Mesenchymal stem cell (in vitro differentiated cells and primary cell): ENCODE measurements at regions not wholly inside any gene's neighbourhood (a gene's known extent, or its start where the extent isn't known, plus 50 kb on each side); places are given as distances from the start of the nearest gene placed in this dataset.

Experiments used
- DNase-seq: peaks from one replicate; pipeline ENCODE4 v3.0.0-alpha.2; 2013
- H2AFZ ChIP-seq: one replicate; pipeline ENCODE4 v1.6.1; 2013; ENCODE audit warnings: low read depth, mild to moderate bottlenecking, control low read depth, inconsistent platforms, low read length, moderate library complexity
- H2AK5ac ChIP-seq: 2 replicates; pipeline ENCODE4 v1.6.1; 2013; ENCODE audit warnings: low read length, moderate library complexity, mild to moderate bottlenecking, inconsistent platforms; ENCODE audit not compliant: severe bottlenecking
- H2BK120ac ChIP-seq: one replicate; pipeline ENCODE4 v1.6.1; 2013; ENCODE audit warnings: low read depth, mild to moderate bottlenecking, inconsistent platforms, low read length, moderate library complexity
- H2BK12ac ChIP-seq, 2 experiments: one replicate each; pipeline ENCODE4 v1.6.1; 2013; ENCODE audit warnings: inconsistent platforms in 2 of 2, low read length in 2 of 2, mild to moderate bottlenecking in 2 of 2, moderate library complexity in 2 of 2, control low read depth in 1 of 2
- H2BK15ac ChIP-seq: one replicate; pipeline ENCODE4 v1.6.1; 2013; ENCODE audit warnings: mild to moderate bottlenecking, low read depth, inconsistent platforms; ENCODE audit not compliant: poor library complexity, severe bottlenecking
- H2BK5ac ChIP-seq: 2 replicates; pipeline ENCODE4 v1.6.1; 2013; ENCODE audit warnings: low read depth, mild to moderate bottlenecking, low read length, control low read depth, inconsistent platforms; ENCODE audit not compliant: poor library complexity, severe bottlenecking
- H3K14ac ChIP-seq, 2 experiments: one replicate each; pipeline ENCODE4 v1.6.1; 2013; ENCODE audit warnings: inconsistent platforms in 2 of 2, low read length in 2 of 2, control low read depth in 1 of 2, mild to moderate bottlenecking in 1 of 2, moderate library complexity in 1 of 2
- H3K18ac ChIP-seq, 2 experiments: one replicate each; pipeline ENCODE4 v1.6.1; 2013; ENCODE audit warnings: inconsistent platforms in 2 of 2, low read length in 2 of 2, control low read depth in 1 of 2, low read depth in 1 of 2, mild to moderate bottlenecking in 1 of 2
- H3K23ac ChIP-seq, 2 experiments: one replicate each; pipeline ENCODE4 v1.6.1; 2013; ENCODE audit warnings: inconsistent platforms in 2 of 2, low read length in 2 of 2, mild to moderate bottlenecking in 2 of 2, moderate library complexity in 2 of 2, control low read depth in 1 of 2
- H3K27ac ChIP-seq: 2 replicates; pipeline ENCODE4 v1.5.1; 2013; ENCODE audit warnings: mild to moderate bottlenecking, moderate library complexity, low read length, control low read depth, inconsistent platforms; ENCODE audit not compliant: poor library complexity, severe bottlenecking
- H3K27me3 ChIP-seq, 2 experiments: 2 replicates each; pipeline versions ENCODE4 v1.6.1 to v1.7.0; 2013; ENCODE audit warnings: low read length in 2 of 2, mild to moderate bottlenecking in 2 of 2, moderate library complexity in 2 of 2, control low read depth in 1 of 2, inconsistent platforms in 1 of 2; ENCODE audit not compliant: control insufficient read depth in 1 of 2, insufficient read depth in 1 of 2
- H3K36me3 ChIP-seq, 2 experiments: 2 replicates each; pipeline versions ENCODE4 v1.6.1 to v1.7.0; 2013; ENCODE audit warnings: low read length in 2 of 2, control low read depth in 1 of 2, inconsistent platforms in 1 of 2, low read depth in 1 of 2, mild to moderate bottlenecking in 1 of 2; ENCODE audit not compliant: insufficient read depth in 2 of 2, control insufficient read depth in 1 of 2
- H3K4ac ChIP-seq, 2 experiments: one replicate each; pipeline ENCODE4 v1.6.1; 2013; ENCODE audit warnings: inconsistent platforms in 2 of 2, low read length in 2 of 2, mild to moderate bottlenecking in 2 of 2, moderate library complexity in 2 of 2, control low read depth in 1 of 2, low read depth in 1 of 2
- H3K4me1 ChIP-seq: 2 replicates; pipeline ENCODE4 v1.6.1; 2013; ENCODE audit warnings: low read depth, low read length, control low read depth; ENCODE audit not compliant: control insufficient read depth, insufficient read depth
- H3K4me2 ChIP-seq: 2 replicates; pipeline ENCODE4 v1.6.1; 2013; ENCODE audit warnings: low read length, mild to moderate bottlenecking, inconsistent platforms; ENCODE audit not compliant: poor library complexity, severe bottlenecking
- H3K4me3 ChIP-seq, 2 experiments: 2 replicates each; pipeline versions ENCODE4 v1.5.1 to v1.7.0; 2013; ENCODE audit warnings: low read length in 2 of 2, mild to moderate bottlenecking in 2 of 2, control low read depth in 1 of 2, low read depth in 1 of 2; ENCODE audit not compliant: insufficient read depth in 1 of 2
- H3K79me1 ChIP-seq: replicated peaks from 2 replicates; pipeline ENCODE4 v1.6.1; 2013; ENCODE audit warnings: mild to moderate bottlenecking, control low read depth, low read length, inconsistent platforms; ENCODE audit not compliant: poor library complexity, severe bottlenecking
- H3K9ac ChIP-seq: 2 replicates; pipeline ENCODE4 v1.7.0; 2013; ENCODE audit warnings: mild to moderate bottlenecking, low read length, moderate library complexity
- H3K9me3 ChIP-seq: 2 replicates; pipeline ENCODE4 v1.7.0; 2013; ENCODE audit warnings: mild to moderate bottlenecking, low read length; ENCODE audit not compliant: control insufficient read depth
- H4K8ac ChIP-seq: one replicate; pipeline ENCODE4 v1.6.1; 2013; ENCODE audit warnings: inconsistent platforms, mild to moderate bottlenecking, low read length, moderate library complexity
- H4K91ac ChIP-seq: one replicate; pipeline ENCODE4 v1.6.1; 2013; ENCODE audit warnings: mild to moderate bottlenecking, low read length, inconsistent platforms
- WGBS: methylation state at CpG from one replicate; pipeline ENCODE4 v1.1.7; 2013; ENCODE audit warnings: mixed read lengths; 5-methylcytosine and 5-hydroxymethylcytosine counted together

DNA sequence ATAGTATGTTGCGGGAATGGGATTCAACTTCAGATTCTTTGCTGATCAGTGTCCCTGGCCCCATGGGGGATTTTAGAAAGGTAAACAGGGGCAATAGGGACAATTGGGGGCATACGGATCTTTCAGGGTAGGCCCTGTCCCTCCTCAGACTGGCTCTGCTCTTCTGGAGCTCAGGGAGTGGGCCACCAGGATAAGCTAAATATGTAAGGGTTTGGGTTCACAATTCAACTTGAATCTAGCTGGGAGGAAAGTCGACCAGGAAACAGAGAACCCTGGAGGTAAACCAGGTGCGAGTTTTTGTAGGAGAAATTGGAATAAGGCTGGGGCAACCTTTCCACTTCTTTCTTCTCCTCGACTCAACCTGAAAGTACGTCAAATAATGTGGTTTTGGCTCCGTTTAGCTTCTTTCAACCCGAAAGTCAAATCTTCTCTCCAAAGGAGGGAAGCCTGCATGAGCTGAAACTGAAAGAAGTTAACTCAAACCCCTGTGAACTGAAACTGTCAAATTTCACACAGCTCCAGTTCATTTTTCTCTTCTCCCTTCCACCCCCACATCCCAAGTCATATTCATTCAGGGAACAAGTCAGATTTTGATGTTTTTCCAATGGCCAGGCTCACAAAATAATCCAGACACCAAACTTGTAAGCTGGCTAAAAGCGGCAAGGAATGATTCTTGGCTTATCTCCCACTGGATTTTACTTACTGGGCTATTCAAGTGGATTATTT, 278.2 kb downstream of the CLIC5 start:
- Histone ChIP-seq H3K18ac (no peak overlapping the region), H3K9me3 (no peaks in the 10 kb centered on the region), H2BK15ac (no peak overlapping the region), H3K36me3 (no peaks in the 10 kb centered on the region), H2BK12ac (no peak overlapping the region), H3K4me2 (no peak overlapping the region), H3K4me3 (no peak overlapping the region), H3K23ac (no peak overlapping the region), H3K27me3 (peaks cover 0 to 13% of the 10 kb centered on the region in 2 experiments), H4K8ac (no peak overlapping the region), H2BK120ac (no peak overlapping the region), H3K4me1 (no peaks in the 10 kb centered on the region), H2AK5ac (no peak overlapping the region), H3K4ac (no peak overlapping the region), H2AFZ (no peak overlapping the region), H2BK5ac (no peak overlapping the region), H4K91ac (no peak overlapping the region), H3K9ac (no peak overlapping the region), H3K14ac (no peak overlapping the region), H3K27ac (no peak overlapping the region), H3K79me1 (no peaks in the 10 kb centered on the region)
- 80% methylated on average over 9 of the region's 9 CpGs for WGBS
- no peak for DNase-seq

DNA sequence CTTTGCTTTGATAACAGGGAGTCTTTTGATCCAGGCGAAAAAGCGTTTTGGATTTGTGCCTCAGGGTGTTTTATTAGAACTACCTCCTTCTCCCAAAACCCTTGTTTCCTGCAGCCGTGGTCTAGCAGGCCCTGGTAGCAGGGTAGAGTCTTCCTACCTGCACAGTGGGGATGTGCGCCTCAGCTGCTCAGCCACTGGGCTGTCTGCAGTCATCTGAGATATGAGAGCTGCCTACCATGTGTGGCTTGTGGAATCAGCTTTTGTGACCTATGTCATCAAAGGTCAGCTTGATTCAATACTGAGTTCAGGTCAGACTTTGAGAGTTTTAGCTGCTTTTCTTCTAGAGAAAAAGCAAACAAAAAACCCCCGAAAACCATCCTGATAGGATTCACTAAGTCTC, 279.5 kb downstream of the CLIC5 start:
- no peaks in the 10 kb centered on the region for H3K4me1 ChIP-seq
- H3K27me3 ChIP-seq, result peaks cover 0 to 13% of the 10 kb centered on the region in 2 experiments
- H4K91ac ChIP-seq, result no peak overlapping the region
- H4K8ac ChIP-seq, result no peak overlapping the region
- no peak overlapping the region for H3K4me2 ChIP-seq
- no peak overlapping the region for H2AFZ ChIP-seq
- H3K18ac ChIP-seq, result no peak overlapping the region
- H3K14ac ChIP-seq, result no peak overlapping the region
- H2BK5ac ChIP-seq, result no peak overlapping the region
- H2AK5ac ChIP-seq, result no peak overlapping the region
- H2BK12ac ChIP-seq, result no peak overlapping the region
- H3K23ac ChIP-seq, result no peak overlapping the region
- WGBS, result 77% methylated on average over 5 of the region's 5 CpGs
- no peaks in the 10 kb centered on the region for H3K79me1 ChIP-seq
- no peak overlapping the region for H2BK120ac ChIP-seq
- H3K4me3 ChIP-seq, result no peak overlapping the region
- no peak overlapping the region for H3K27ac ChIP-seq
- DNase-seq, result no peak
- H3K4ac ChIP-seq, result no peak overlapping the region
- no peaks in the 10 kb centered on the region for H3K36me3 ChIP-seq
- no peak overlapping the region for H3K9ac ChIP-seq
- no peak overlapping the region for H2BK15ac ChIP-seq
- H3K9me3 ChIP-seq, result no peaks in the 10 kb centered on the region

- Histone ChIP-seq H3K9me3 (no peaks in the 10 kb centered on the region), H3K27ac (no peak overlapping the region), H4K91ac (no peak overlapping the region), H3K23ac (no peak overlapping the region), H2AK5ac (no peak overlapping the region), H2AFZ (no peak overlapping the region), H3K4ac (no peak overlapping the region), H2BK5ac (no peak overlapping the region), H3K4me1 (no peaks in the 10 kb centered on the region), H4K8ac (no peak overlapping the region), H3K79me1 (no peaks in the 10 kb centered on the region), H2BK15ac (no peak overlapping the region), H3K36me3 (no peaks in the 10 kb centered on the region), H3K18ac (no peak overlapping the region), H3K27me3 (peaks cover 0 to 13% of the 10 kb centered on the region in 2 experiments), H3K4me3 (no peak overlapping the region), H3K4me2 (no peak overlapping the region), H2BK12ac (no peak overlapping the region), H3K14ac (no peak overlapping the region), H3K9ac (no peak overlapping the region), H2BK120ac (no peak overlapping the region)
- 89% methylated on average over 7 of the region's 7 CpGs for WGBS
- DNase-seq, result no peak
Measured at GRCh38 chr6:45732731-45733130, 282.9 kb downstream of the CLIC5 start.

DNA sequence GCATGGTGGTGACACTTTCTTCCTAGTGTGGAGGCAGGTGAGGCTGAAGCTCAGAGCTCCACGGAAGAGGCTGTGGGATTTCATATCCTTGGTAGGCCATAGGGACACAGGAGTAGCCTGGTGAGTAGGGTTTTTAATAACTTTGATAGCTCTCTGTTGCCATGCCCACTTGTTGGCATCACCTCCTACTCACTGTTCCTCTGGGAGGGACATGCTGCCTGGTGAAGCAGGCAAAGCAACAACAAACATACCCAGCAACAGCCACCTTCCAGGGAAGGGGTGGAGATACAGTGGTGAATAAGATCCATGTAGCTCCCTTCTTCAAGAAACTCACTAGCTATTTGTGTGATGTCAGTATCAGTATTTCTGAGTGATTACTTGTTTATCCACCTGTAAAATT, 285.4 kb downstream of the CLIC5 start:
- Histone ChIP-seq H3K4me3 (no peak overlapping the region), H3K27me3 (peaks cover 0 to 13% of the 10 kb centered on the region in 2 experiments), H3K23ac (no peak overlapping the region), H3K9ac (no peak overlapping the region), H2AFZ (no peak overlapping the region), H2BK120ac (no peak overlapping the region), H3K4ac (no peak overlapping the region), H3K4me1 (no peaks in the 10 kb centered on the region), H4K91ac (no peak overlapping the region), H3K14ac (no peak overlapping the region), H3K18ac (no peak overlapping the region), H2BK5ac (no peak overlapping the region), H2AK5ac (no peak overlapping the region), H2BK15ac (no peak overlapping the region), H3K36me3 (no peaks in the 10 kb centered on the region), H2BK12ac (no peak overlapping the region), H3K9me3 (no peaks in the 10 kb centered on the region), H3K4me2 (no peak overlapping the region), H4K8ac (no peak overlapping the region), H3K79me1 (no peaks in the 10 kb centered on the region), H3K27ac (no peak overlapping the region)
- DNase-seq, result no peak
- WGBS, result 86% methylated on average over 1 of the region's 1 CpG
